HG03457 (cell line): ENCODE measurements at regions not wholly inside any gene's neighbourhood (a gene's known extent, or its start where the extent isn't known, plus 50 kb on each side); places are given as distances from the start of the nearest gene placed in this dataset.
"Not testable (repeated sequence)": the region's sequence is repeated elsewhere in the genome, so short reads cannot be mapped to it uniquely, and the experiment has no call there.

Experiments
- ATAC-seq: cut with Tn5 transposase; IDR thresholded peaks from one replicate; pipeline ENCODE4 v1.9.1; 2021; ENCODE audit warnings: moderate number of reproducible peaks; ENCODE audit not compliant: unreplicated experiment

- ATAC-seq = no peak
Measured at GRCh38 chr14:86780876-86781510, 1212.0 kb downstream of the GALC start.

GRCh38 chr14:86780461-86780860, 1212.5 kb downstream of the GALC start:
- ATAC-seq = no peak

- no peak for ATAC-seq
Measured at GRCh38 chr14:86779416-86779815, 1213.6 kb downstream of the GALC start.

DNA sequence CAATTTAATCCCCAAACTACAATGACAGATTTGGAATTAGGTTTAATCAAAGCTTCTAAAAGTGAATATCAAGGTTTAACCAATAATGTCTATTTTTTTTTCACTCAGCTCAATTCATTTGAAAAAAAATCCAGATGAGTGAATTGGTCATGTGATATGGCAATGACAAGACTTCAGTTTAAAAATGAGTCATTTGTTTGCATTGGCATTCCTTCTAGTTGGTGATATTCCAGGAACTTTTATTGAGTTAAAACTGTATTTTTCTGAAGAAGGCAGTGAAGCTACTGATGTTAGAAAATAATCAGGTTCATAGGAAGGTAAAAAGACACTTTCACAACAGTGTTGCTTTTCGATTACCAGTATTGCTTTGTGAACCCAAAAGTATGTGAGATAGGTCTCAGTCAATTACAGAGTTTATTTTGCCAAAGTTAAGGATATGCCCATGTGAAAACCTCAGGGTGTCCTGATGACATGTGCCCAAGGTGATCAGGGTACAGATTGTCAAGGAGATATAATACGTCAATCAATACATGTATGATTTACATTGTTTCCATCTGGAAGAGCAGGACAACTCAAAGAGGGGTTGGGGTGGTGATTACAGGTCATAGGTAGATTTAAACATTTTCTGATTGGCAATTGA, 1214.9 kb downstream of the GALC start:
- ATAC-seq = no peak

DNA sequence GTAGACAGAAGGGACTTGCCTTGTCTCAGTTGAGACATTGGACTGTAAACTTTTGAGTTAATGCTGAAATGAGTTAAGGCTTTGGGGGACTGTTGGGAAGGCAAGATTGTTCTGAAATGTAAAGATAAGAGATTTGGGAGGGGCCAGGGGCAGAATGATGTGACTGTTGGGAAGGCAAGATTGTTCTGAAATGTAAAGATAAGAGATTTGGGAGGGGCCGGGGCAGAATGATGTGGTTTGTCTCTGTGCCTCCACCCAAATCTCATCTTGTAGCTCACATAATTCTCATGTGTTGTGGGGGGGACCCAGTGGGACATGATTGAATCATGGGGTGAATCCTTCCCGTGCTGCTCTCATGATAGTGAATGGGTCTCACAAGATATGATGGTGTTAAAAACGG, 1217.1 kb downstream of the GALC start:
- ATAC-seq = not testable (repeated sequence)

DNA sequence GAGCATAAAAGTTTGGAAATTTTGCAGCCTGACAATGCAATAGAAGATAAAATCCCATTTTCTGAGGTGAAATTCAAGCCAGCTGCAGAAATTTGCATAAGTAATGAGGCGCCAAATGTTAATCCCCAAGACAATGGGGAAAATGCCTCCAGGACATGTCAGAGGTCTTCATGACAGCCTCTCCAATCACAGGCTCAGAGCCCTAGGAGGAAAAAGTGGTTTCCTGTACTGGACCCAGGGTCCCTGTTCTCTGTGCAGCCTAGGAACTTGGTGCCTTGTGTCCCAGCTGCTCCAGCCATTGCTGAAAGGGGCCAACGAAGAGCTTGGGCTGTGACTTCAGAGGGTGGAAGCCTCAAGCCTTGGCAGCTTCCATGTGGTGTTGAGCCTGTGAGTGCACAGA, 1218.1 kb downstream of the GALC start:
- no peak for ATAC-seq

GRCh38 chr14:86772075-86772474, 1220.9 kb downstream of the GALC start:
- ATAC-seq = no peak

DNA sequence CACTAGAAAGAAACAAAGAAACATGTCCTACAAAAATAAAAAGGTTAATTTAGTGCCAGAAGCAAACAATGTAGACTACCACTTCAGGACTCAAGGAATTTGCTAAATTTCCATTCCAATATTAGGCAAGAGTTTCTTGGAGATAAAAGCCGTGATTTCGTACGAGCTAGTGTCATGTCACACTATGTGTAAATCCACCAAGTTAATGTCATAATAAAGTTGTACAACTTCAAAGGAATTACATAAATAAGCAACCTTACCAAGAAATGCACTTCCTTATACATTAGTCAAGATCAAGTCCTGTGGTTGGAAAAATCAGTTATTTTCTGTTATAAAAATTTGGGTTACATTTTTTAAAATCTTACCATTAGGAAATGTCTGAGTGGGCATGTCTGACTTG, 1222.8 kb downstream of the GALC start:
- ATAC-seq = no peak

GRCh38 chr14:86766469-86766868, 1226.5 kb downstream of the GALC start:
- ATAC-seq = no peak

DNA sequence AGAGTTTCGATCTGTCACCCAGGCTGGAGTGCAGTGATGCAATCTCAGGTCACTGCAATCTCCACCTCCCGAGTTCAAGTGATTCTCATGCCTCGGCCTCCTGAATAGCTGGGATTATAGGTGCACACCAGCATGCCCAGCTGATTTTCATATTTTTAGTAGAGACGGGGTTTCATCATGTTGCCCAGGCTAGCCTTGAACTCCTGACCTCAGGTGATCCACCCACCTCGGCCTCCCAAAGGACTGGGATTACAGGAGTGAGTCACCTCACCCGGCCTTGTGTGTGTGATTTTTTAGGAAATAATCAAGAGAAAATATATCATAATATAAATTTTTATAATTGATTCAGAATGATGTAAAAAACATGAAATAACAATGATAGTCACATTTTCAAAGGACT, 1231.4 kb downstream of the GALC start:
- no peak for ATAC-seq

- no peak for ATAC-seq
Measured at GRCh38 chr14:86756521-86757190, 1226.7 kb downstream of the FLRT2 start.

- not testable (repeated sequence) for ATAC-seq
Measured at GRCh38 chr14:86750488-86750887, 1220.5 kb downstream of the FLRT2 start.

DNA sequence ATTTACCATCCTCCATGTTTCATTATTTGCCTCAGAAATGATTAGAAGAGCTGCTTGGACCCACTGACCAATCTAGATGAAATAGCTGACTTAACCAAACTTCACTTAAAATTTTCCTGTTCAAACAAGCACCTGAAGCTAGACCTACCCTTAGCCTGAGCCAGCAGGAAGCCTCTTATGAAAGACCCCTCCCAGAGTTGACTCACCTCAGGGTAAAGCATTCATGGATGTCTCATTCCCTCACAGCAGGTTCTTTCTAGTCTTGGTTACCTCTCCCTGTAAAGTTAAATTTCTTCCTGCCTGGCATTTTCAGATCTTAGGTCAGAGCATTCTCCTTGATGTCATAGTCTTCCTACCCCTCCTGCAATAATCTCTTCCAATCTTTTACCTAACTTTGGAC, 1209.8 kb downstream of the FLRT2 start:
- no peak for ATAC-seq

GRCh38 chr14:86731427-86731826, 1201.5 kb downstream of the FLRT2 start:
- ATAC-seq = not testable (repeated sequence)

- ATAC-seq = no peak
Measured at GRCh38 chr14:86723254-86723624, 1193.3 kb downstream of the FLRT2 start.

- no peak for ATAC-seq
Measured at GRCh38 chr14:86722612-86723253, 1192.8 kb downstream of the FLRT2 start.

DNA sequence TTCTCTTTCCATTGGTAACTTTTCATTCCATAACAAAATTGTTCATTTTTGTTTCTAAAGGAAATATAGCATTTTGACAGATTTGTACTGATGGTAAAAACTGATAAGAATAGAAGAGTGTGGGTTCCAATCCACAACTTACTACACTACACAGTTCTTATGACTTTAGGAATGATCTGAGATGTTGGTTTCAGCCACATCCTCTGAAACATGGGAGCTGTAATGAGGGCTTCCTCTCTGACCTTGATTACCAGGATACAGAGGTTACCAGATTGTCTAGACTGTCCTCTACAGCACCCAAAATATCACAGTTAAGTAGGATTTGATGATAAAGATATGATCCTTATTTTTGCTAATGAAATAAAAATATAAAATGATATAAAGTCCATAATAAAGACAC, 1184.6 kb downstream of the FLRT2 start:
- ATAC-seq = no peak

DNA sequence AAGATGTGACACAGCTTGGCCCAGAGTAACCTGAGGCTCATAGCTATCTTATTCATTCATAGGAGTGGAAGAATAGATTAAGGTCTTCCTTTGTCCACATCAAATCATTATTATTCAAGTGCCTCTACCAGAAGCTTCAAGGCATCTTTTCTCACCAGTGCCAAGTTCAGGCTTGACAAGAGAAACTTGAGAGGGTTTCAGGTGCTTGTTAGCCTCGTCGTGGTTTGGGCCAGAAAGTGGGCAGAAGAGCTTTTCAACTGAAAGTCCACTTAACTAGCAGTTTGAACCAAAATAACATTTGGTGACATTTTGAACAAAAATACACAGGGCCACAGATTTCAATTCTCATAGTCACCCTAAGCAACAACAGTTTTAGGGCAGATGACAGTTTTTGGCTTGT, 1184.2 kb downstream of the FLRT2 start:
- ATAC-seq = no peak

DNA sequence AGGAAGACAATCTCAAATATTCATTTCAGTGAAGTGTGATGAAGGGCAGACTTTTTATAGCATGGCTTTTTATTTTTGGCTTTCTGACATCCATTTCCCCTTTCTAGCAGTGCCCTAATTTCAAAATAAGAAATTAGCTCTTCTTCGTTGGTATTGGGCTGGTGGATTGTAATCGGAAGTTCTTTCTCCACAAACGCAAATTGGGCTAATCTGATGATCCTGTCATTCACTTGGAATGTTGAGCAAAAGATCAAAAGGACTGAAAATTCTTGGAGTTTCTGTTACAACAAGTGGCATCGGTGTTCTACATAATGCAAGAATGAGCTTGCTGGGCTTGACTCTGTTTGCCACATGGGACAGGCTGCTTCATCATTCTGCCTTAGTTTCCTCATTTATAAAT, 1182.8 kb downstream of the FLRT2 start:
- ATAC-seq = no peak

- no peak for ATAC-seq
Measured at GRCh38 chr14:86712176-86712575, 1182.2 kb downstream of the FLRT2 start.

DNA sequence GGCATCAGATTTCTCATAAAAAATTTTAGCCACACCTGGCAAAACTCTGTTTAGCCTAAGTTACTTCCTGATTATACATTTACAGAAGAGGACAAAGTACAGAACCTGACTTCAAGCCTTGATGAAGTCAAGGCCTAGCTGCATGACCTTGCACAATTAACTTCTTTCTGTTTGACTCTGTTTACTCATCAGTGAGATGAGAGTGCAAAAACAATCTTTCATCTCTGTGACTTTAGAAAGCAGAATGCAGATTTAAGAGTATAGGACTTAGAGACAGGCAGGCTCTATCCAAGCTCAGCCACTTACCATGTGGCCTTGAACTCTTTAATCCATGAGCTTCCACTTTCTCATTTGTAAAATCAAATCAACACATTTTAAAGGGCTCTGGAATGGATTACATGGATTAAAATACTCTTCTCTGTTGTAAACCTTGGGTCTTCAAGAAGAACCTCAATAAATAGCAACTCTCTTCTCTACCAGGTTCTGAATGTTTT, 1178.9 kb downstream of the FLRT2 start:
- no peak for ATAC-seq

- ATAC-seq = no peak
Measured at GRCh38 chr14:86707071-86707470, 1177.1 kb downstream of the FLRT2 start.
